Activated naive CD4-positive, alpha-beta T cell treated with anti-CD3 and anti-CD28 coated beads for 36 hours (primary cell): ENCODE measurements at regions not wholly inside any gene's neighbourhood (a gene's known extent, or its start where the extent isn't known, plus 50 kb on each side); places are given as distances from the start of the nearest gene placed in this dataset.

Experiments used
- CTCF ChIA-PET: fragments of 350-600 bp; sonication (Branson Sonifier 250); formaldehyde crosslinking; loops from one replicate; lab custom pipeline; 2021; ENCODE audit warnings: antibody characterized with exemption; lab: Charles Lee
- DNase-seq: peaks from one replicate; pipeline ENCODE4 v3.0.0-alpha.2; 2020
- H3K27ac Mint-ChIP-seq: one replicate; pipeline ENCODE4 v1.8.0; 2021; ENCODE audit warnings: mild to moderate bottlenecking, mixed read lengths
- H3K27me3 Mint-ChIP-seq: one replicate; pipeline ENCODE4 v1.8.0; 2021; ENCODE audit warnings: low read depth, mixed read lengths
- H3K36me3 Mint-ChIP-seq: one replicate; pipeline ENCODE4 v1.8.0; 2021; ENCODE audit warnings: low read depth, mixed read lengths
- H3K4me1 Mint-ChIP-seq: one replicate; pipeline ENCODE4 v1.8.0; 2021; ENCODE audit warnings: low read depth, mixed read lengths
- H3K4me3 Mint-ChIP-seq: one replicate; pipeline ENCODE4 v1.8.0; 2021; ENCODE audit warnings: mild to moderate bottlenecking, moderate library complexity, mixed read lengths
- H3K9me3 Mint-ChIP-seq: one replicate; pipeline ENCODE4 v1.8.0; 2021; ENCODE audit warnings: mixed read lengths
- intact Hi-C: fragments of 100-400 bp; cut with micrococcal nuclease; formaldehyde crosslinking; loops from one replicate; pipeline ENCODE4 v1.15.1; 2023

DNA sequence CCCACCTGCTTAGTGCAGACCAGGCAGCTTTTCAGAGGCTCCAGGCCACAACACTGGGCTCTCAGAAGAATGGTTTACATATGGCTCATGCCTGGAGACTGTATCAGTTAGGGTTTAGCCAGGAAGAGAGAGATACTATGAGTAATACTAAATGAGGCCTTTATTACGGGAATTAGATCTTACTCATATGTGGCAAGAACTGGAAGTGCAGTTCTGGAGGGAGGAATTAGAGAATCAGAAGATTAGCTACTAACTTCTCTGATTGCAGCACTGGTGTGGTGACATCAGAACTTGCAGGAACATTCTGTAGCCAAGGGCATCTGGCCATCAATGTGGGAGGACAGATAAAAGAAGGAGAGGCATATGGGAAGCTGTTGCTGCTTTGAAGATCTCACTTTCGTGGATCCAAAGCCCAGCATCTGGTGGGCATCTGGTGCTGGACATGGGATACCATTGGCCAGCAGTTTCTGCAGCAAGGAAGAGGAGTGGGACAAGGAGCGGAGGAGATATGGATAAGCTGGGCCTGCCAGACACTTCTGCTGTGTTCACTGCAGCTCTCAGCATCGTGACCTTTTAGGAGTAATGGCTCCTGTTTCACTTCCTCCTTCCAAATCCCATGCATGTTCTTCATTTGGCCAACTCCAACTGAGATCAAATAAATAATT lies 248.5 kb downstream of the BTBD3 start:
- Mint-ChIP-seq H3K27me3 (no peaks in the 10 kb centered on the region), H3K9me3 (peaks cover 14% of the 10 kb centered on the region), H3K4me3 (no peak overlapping the region), H3K4me1 (no peaks in the 10 kb centered on the region), H3K36me3 (no peaks in the 10 kb centered on the region), H3K27ac (no peak overlapping the region)
- CTCF ChIA-PET: no interaction called here
- intact Hi-C loops: no loop called here
- no peak for DNase-seq

DNA sequence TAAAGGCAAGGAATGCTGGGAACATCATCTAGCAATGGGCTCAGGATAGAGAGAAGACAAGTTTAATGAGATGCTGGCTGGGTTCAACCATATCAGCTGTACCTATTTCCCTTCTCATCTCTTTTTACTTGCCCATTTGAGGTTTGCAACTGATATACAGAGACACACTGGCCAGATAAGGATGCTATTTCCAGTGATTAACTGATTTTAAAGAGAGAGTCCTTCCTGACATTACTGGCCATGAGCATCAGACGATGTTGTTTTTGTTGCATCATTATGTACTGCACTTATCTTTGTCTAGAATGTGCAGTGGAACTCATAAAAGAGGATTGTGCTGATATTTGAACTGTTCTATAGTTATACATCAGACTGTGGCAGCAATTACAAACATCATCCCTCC lies 252.7 kb downstream of the BTBD3 start:
- CTCF ChIA-PET: interaction anchor here (0.7 kb wide), 1 partner anchor 203 kb away, joined by 3 read pairs; no protein-coding TSS in a partner anchor
- intact Hi-C loops: no loop called here

DNA sequence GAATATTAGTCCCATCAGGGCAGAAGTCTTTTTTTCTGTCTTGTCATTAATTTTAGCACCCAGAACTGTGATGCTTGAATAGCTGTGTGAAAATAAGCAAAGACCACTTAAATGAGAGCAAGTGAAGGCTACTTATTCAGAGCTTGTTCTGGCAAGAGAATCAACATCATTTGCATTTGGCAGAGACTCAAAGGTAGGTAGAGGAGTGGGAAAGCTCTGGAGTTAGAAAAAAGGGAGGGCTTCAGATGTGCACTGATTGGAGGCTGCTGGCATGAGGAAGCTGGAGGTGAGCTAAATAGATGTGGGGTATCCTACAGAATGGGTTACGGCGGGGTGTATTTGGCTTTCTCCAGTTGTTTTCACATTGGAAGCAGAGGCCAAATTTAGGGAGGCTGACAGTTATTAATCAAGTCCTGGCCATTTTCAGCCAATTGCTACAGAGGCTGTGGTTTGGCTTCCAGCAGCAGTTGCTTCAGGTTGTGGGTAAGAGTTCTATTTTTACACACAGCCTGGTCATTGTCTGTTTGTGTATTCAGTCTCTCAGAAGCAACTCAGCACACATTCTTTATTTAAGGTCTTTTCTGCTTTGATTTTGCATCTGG lies 254.3 kb downstream of the BTBD3 start:
- Mint-ChIP-seq H3K4me3 (no peak overlapping the region), H3K27ac (no peak overlapping the region), H3K9me3 (peaks cover 30% of the 10 kb centered on the region), H3K4me1 (no peaks in the 10 kb centered on the region), H3K36me3 (no peaks in the 10 kb centered on the region), H3K27me3 (no peaks in the 10 kb centered on the region)
- CTCF ChIA-PET: no interaction called here
- DNase-seq: no peak
- intact Hi-C loops: no loop called here

More for the DNA sequence above, 252.7 kb downstream of the BTBD3 start:
- Mint-ChIP-seq H3K27ac (no peak overlapping the region), H3K27me3 (no peaks in the 10 kb centered on the region), H3K9me3 (peaks cover 29% of the 10 kb centered on the region), H3K4me3 (no peak overlapping the region), H3K36me3 (no peaks in the 10 kb centered on the region), H3K4me1 (no peaks in the 10 kb centered on the region)
- no peak for DNase-seq

DNA sequence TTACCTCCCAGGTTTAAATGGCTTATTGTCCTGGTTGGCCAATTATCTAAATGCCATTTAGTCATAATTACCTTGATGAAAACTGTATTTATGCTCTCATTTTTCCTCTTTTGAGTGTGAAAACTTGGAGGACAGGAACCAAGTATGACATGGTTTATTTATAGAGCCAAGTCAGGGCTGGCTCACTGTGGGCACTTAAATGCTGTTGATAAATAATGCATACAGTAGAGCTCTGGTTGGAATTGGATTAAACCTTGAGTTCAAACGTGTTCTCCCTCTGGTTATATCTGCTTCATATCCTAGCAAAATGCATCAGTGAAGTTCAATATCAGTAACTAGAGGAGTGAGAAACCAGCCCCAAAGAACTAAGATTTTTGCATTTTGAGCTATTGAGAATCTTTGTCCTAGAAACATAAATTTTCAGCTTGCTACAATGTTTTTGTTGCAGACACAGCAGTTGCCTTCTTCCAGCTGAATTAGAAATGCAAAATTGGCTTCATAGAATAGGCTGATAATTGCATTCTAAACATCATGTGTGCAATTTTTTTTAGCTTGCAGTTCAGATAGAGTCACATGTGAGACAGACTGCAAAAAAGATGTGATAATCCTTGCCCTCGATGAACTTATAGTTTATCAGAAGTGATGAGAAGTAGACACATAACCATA lies 255.8 kb downstream of the BTBD3 start:
- intact Hi-C loops: no loop called here
- no peaks in the 10 kb centered on the region for H3K27me3 Mint-ChIP-seq
- DNase-seq: no peak

DNA sequence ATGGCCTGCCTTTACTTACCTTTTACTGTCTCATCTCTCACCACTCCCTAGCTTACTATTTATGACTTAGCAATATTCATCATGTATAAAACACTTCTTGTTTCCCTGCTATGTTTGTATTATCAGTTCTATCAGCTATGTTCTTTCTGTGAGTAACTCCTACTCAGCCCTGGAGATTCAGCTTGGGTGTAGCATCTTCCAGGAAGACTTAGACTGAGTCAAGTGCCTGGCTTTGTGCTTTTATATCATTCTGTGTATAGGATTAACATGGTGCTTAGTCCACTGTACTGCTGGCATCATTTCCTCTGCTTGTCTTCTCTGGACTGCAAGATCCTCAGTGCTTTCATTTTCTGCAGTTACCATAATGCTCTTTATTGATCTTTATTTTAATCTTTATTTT lies 257.8 kb downstream of the BTBD3 start:
- no peak for DNase-seq
- intact Hi-C loops: no loop called here
- no peaks in the 10 kb centered on the region for H3K4me1 Mint-ChIP-seq
- no peak overlapping the region for H3K4me3 Mint-ChIP-seq
- CTCF ChIA-PET: no interaction called here
- no peaks in the 10 kb centered on the region for H3K36me3 Mint-ChIP-seq
- H3K27ac Mint-ChIP-seq: no peak overlapping the region
- H3K27me3 Mint-ChIP-seq: no peaks in the 10 kb centered on the region
- peaks cover 16% of the 10 kb centered on the region for H3K9me3 Mint-ChIP-seq

More for the DNA sequence above, 255.8 kb downstream of the BTBD3 start:
- CTCF ChIA-PET: no interaction called here
- Mint-ChIP-seq H3K9me3 (peaks cover 18% of the 10 kb centered on the region), H3K4me1 (no peaks in the 10 kb centered on the region), H3K27ac (no peak overlapping the region), H3K36me3 (no peaks in the 10 kb centered on the region), H3K4me3 (no peak overlapping the region)

DNA sequence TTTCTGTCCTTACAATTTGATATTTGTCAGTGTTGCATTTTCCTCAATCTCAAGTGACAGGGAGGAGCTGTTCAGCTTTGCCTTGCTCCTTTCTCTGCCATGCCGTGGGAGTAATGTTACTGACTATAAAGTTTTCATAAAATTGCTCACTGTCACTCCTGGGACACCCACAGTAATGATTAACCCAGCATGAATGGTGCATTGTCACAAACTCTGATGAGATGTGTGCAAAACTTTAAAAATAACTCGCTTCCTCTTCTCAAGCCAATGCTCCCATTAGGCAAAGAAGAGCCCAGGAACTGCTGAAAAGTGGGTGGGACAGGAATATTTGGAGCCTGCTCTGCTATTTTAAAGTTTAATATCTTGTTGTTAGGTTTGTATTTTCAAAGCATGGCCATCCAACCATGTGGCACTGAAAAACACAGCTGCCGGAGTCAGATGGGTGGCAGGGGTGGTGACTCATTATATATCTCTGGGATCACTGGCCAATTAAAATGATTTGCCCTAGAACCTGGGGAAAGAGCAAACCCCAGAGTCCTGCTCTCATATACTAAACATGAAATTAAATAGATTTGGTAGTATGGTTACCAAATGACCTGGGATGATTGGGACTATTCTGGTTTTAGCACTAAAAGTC lies 260.1 kb downstream of the BTBD3 start:
- no peak for DNase-seq
- no peak overlapping the region for H3K4me3 Mint-ChIP-seq
- no peaks in the 10 kb centered on the region for H3K36me3 Mint-ChIP-seq
- H3K4me1 Mint-ChIP-seq: no peaks in the 10 kb centered on the region
- H3K27me3 Mint-ChIP-seq: no peaks in the 10 kb centered on the region
- peaks cover 12% of the 10 kb centered on the region for H3K9me3 Mint-ChIP-seq
- H3K27ac Mint-ChIP-seq: no peak overlapping the region
- intact Hi-C loops: no loop called here
- CTCF ChIA-PET: no interaction called here

DNA sequence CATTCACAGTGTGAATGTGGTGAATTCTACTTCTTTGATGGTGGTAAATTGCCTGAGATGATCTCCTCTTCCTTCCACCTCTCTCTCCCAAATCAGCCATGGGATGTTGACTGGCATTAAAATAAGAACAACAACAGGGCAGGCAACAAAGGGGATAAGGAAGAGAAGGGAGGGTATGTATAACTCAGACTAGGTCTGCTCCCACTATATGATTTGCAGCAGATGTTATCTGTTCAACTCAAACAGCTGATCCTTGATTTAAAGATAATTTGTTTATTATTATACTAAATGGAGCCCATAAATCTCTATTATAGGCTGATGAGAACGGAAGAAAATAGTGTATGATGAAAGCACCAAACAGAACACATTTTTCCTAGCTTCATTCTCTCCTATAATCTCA lies 262.0 kb downstream of the BTBD3 start:
- H3K36me3 Mint-ChIP-seq: no peaks in the 10 kb centered on the region
- CTCF ChIA-PET: no interaction called here
- no peak for DNase-seq
- H3K27me3 Mint-ChIP-seq: no peaks in the 10 kb centered on the region
- intact Hi-C loops: no loop called here
- H3K4me1 Mint-ChIP-seq: no peaks in the 10 kb centered on the region
- H3K27ac Mint-ChIP-seq: no peak overlapping the region
- H3K4me3 Mint-ChIP-seq: no peak overlapping the region
- H3K9me3 Mint-ChIP-seq: peaks cover 9% of the 10 kb centered on the region

DNA sequence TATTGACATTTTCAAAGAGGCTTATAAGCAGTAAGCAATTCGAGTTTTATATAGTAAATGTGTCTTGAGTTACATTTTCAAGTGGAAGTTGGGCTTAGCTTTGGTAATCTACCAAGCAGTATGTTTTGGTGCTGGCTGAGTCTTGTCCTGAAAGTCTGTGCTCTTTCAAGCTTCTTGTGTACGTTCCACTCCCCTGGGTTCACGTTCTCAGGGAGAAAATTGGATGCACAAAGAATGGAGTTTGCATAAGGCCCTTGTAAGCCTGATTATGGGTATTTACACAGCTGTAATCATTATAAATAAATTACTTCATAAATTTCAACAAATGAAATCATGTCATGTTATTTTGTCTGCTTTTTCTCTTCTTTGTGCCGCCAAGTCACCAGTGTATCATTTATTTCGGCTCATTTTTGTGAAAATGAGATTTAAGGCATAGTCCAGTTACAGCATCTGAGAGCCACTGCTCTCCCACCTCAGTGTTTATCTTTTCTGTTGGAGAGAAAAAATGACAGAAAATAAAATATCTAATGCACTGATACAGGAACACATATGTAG lies 262.5 kb downstream of the BTBD3 start:
- Mint-ChIP-seq H3K27me3 (no peaks in the 10 kb centered on the region), H3K27ac (no peak overlapping the region), H3K36me3 (no peaks in the 10 kb centered on the region), H3K4me1 (no peaks in the 10 kb centered on the region), H3K9me3 (peaks cover 4% of the 10 kb centered on the region), H3K4me3 (no peak overlapping the region)
- intact Hi-C loops: no loop called here
- DNase-seq: no peak
- CTCF ChIA-PET: no interaction called here

DNA sequence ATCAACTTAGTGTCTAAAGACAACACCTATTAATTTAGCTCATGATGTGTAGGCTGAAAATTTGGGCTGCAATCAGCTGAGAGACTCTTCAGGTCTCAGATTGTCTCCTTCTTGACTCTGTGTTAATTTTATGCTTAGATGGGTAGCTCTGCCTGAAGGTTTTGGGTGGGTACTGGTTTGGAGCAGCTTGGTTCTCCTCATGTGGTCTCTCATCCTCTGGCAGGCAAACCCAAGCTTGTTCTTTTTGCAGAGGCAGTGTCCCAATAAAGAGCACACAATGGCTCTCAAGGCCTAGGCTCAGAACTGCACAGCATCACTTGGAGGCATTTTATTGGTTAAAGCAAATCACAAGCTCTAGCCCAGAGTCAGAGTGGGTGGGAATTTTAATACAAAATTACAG lies 280.6 kb downstream of the BTBD3 start:
- intact Hi-C loops: no loop called here
- Mint-ChIP-seq H3K36me3 (no peaks in the 10 kb centered on the region), H3K4me3 (no peak overlapping the region), H3K27ac (no peak overlapping the region), H3K4me1 (no peaks in the 10 kb centered on the region), H3K27me3 (no peaks in the 10 kb centered on the region), H3K9me3 (peaks cover 6% of the 10 kb centered on the region)
- DNase-seq: no peak
- CTCF ChIA-PET: no interaction called here

DNA sequence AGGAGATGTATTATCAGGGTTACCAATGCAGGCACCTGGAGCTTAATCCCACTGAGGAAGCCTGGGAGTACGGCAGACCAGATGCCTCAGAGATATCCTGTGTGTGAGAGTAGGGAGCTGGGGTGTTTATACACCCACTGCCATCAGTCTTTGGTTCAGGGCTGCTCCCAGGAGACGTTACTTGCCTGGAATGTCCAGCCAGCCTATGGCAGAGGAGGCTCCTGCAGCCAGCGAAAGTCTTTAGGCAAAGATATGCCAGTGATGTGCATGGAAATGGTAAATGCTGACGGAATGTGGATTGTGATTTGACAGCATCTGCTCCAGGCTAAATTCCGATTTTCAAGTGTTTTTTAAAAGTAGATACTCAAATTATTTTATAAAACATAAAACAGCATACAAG lies 282.0 kb downstream of the BTBD3 start:
- no peak for DNase-seq
- intact Hi-C loops: no loop called here
- Mint-ChIP-seq H3K4me3 (no peak overlapping the region), H3K27ac (no peak overlapping the region), H3K4me1 (no peaks in the 10 kb centered on the region), H3K9me3 (peaks cover 6% of the 10 kb centered on the region), H3K36me3 (no peaks in the 10 kb centered on the region), H3K27me3 (no peaks in the 10 kb centered on the region)
- CTCF ChIA-PET: interaction anchor here (0.7 kb wide), 1 partner anchor 307 kb away, joined by 3 read pairs; no protein-coding TSS in a partner anchor

DNA sequence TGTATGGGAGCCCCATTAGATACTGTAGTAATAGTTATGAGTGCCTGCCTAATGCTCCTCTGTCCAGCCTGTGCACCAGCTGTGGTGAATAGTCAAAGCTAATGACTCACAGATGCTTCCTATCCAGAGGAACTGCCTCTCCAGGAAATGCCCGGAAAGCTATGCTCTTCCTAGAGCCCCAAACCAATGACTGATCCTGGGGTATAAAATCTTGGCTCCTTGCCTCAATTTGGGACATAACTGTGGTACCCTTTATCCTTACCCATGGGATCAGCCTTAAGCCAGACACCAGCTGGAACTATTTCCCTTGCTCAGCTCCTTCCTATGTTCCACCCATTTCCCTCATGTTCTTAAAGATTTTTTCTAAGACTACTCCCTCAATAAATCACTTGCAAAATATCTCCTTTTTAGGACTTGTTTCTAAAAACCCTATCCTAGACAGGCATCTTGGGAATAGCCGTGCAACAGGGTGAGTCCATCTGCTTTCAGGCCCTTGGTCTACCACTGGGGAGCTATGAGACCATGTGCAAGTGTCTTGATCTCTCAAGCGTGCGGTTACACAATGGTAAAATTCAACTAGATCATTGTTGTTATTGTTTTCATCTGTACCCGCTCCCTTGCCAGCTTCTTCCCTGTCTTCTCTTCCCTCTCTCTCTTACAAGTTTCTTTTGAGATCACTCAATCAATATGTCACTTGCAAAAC lies 283.7 kb downstream of the BTBD3 start:
- H3K27ac Mint-ChIP-seq: no peak overlapping the region
- intact Hi-C loops: no loop called here
- no peak overlapping the region for H3K4me3 Mint-ChIP-seq
- peaks cover 12% of the 10 kb centered on the region for H3K9me3 Mint-ChIP-seq
- no peaks in the 10 kb centered on the region for H3K4me1 Mint-ChIP-seq
- CTCF ChIA-PET: interaction anchor here (0.6 kb wide), 1 partner anchor 1291 kb away, joined by 5 read pairs; no protein-coding TSS in a partner anchor
- no peaks in the 10 kb centered on the region for H3K27me3 Mint-ChIP-seq
- no peak for DNase-seq
- no peaks in the 10 kb centered on the region for H3K36me3 Mint-ChIP-seq

DNA sequence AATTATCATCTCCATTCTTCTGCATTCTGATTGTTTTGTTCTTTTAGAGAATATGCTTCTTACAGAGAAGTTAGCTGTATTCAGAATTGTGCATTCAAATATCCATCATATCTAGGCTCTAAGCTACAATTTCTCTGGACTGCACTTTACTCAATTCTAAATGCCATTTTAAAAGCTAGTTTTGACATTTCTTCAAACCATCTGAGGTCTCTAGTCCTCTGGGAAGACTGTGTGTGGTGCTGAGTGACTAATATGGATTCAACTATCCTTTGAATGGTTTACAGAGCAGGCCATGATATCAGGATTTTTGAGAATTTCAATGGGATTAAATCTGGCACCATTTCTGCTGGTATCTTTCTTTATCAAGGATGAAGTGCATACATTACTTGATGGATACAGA lies 285.7 kb downstream of the BTBD3 start:
- Mint-ChIP-seq H3K9me3 (peaks cover 12% of the 10 kb centered on the region), H3K27me3 (no peaks in the 10 kb centered on the region), H3K4me1 (no peaks in the 10 kb centered on the region), H3K27ac (no peak overlapping the region), H3K4me3 (no peak overlapping the region), H3K36me3 (no peaks in the 10 kb centered on the region)
- no peak for DNase-seq
- intact Hi-C loops: no loop called here
- CTCF ChIA-PET: no interaction called here
